GM23338 (cell line): ENCODE measurements at regions not wholly inside any gene's neighbourhood (a gene's known extent, or its start where the extent isn't known, plus 50 kb on each side); places are given as distances from the start of the nearest gene placed in this dataset.

Experiments used
- ATAC-seq: fragments of 200-7000 bp; cut with Tn5 transposase; 3 replicates; pipeline ENCODE4 v1.9.1; 2020
- DNase-seq: peaks from one replicate; pipeline ENCODE4 v3.0.0-alpha.2; 2015; ENCODE audit warnings: low spot score
- H2AFZ ChIP-seq: fragments of 200-600 bp; sonication (generic); 2 replicates; pipeline ENCODE4 v1.8.0; 2016; ENCODE audit warnings: antibody characterized with exemption, mild to moderate bottlenecking, moderate library complexity
- H3F3A ChIP-seq: fragments of 200-600 bp; sonication (generic); replicated peaks from 2 replicates; pipeline ENCODE4 v1.8.0; 2017; ENCODE audit warnings: antibody characterized with exemption, mixed run types, low read depth
- H3K27ac ChIP-seq: fragments of 200-600 bp; sonication (generic); 2 replicates; pipeline ENCODE4 v1.6.1; 2016; ENCODE audit warnings: low read depth
- H3K27me3 ChIP-seq: fragments of 200-600 bp; sonication (generic); 2 replicates; pipeline ENCODE4 v1.8.0; 2016; ENCODE audit warnings: mild to moderate bottlenecking, mixed run types, moderate library complexity; ENCODE audit not compliant: insufficient read depth
- H3K36me3 ChIP-seq: fragments of 200-600 bp; sonication (generic); 2 replicates; pipeline ENCODE4 v1.8.0; 2016; ENCODE audit warnings: mild to moderate bottlenecking; ENCODE audit not compliant: insufficient read depth
- H3K4me1 ChIP-seq: fragments of 200-600 bp; sonication (generic); 2 replicates; pipeline ENCODE4 v1.8.0; 2016; ENCODE audit warnings: mild to moderate bottlenecking, moderate library complexity; ENCODE audit not compliant: insufficient read depth
- H3K4me2 ChIP-seq: fragments of 200-600 bp; sonication (generic); 2 replicates; pipeline ENCODE4 v1.7.1; 2017; ENCODE audit warnings: mixed run types
- H3K4me3 ChIP-seq: fragments of 200-600 bp; sonication (generic); 2 replicates; pipeline ENCODE4 v1.6.1; 2016; ENCODE audit warnings: mixed run types
- H3K79me2 ChIP-seq: fragments of 200-600 bp; sonication (generic); replicated peaks from 2 replicates; pipeline ENCODE4 v1.8.0; 2017; ENCODE audit warnings: mild to moderate bottlenecking; ENCODE audit not compliant: insufficient read depth
- H3K9me2 ChIP-seq: fragments of 200-600 bp; sonication (generic); 2 replicates; pipeline ENCODE4 v1.8.0; 2017; ENCODE audit not compliant: insufficient read depth
- H4K20me1 ChIP-seq: fragments of 200-600 bp; sonication (generic); replicated peaks from 2 replicates; pipeline ENCODE4 v1.8.0; 2017; ENCODE audit warnings: mild to moderate bottlenecking; ENCODE audit not compliant: insufficient read depth
- H3K27ac Mint-ChIP-seq: 2 replicates; pipeline ENCODE4 v1.8.0; 2020; ENCODE audit warnings: inconsistent platforms, mild to moderate bottlenecking, moderate library complexity, mixed read lengths
- H3K27me3 Mint-ChIP-seq: 3 replicates; pipeline ENCODE4 v1.8.0; 2022; ENCODE audit warnings: low read depth, mild to moderate bottlenecking, moderate library complexity, mixed read lengths, inconsistent platforms; ENCODE audit not compliant: insufficient read depth, poor library complexity
- H3K36me3 Mint-ChIP-seq: 3 replicates; pipeline ENCODE4 v1.8.0; 2021; ENCODE audit warnings: low read depth, mild to moderate bottlenecking, inconsistent platforms, moderate library complexity, mixed read lengths
- H3K4me1 Mint-ChIP-seq: 3 replicates; pipeline ENCODE4 v1.8.0; 2020; ENCODE audit warnings: mild to moderate bottlenecking, inconsistent platforms, mixed read lengths
- H3K4me3 Mint-ChIP-seq: 3 replicates; pipeline ENCODE4 v1.8.0; 2021; ENCODE audit warnings: moderate library complexity, mild to moderate bottlenecking, inconsistent platforms, mixed read lengths
- H3K9me3 Mint-ChIP-seq: 3 replicates; pipeline ENCODE4 v1.8.0; 2020; ENCODE audit warnings: moderate library complexity, mild to moderate bottlenecking, inconsistent platforms, mixed read lengths
- CTCF ChIP-seq, 2 experiments: fragments of 200-600 bp in 1 of 2; sonication (generic) in 1 of 2; conservative IDR thresholded peaks; 2 replicates each; pipeline versions ENCODE4 v1.5.1 to v1.6.1; 2016 to 2017; ENCODE audit warnings: antibody characterized with exemption in 2 of 2, low read depth in 2 of 2, mild to moderate bottlenecking in 2 of 2, moderate library complexity in 1 of 2
- EZH2 ChIP-seq: fragments of 200-600 bp; sonication (generic); IDR thresholded peaks from one replicate; pipeline ENCODE4 v1.8.0; 2017; ENCODE audit warnings: antibody characterized with exemption, mild to moderate bottlenecking, low read depth; ENCODE audit not compliant: unreplicated experiment
- NANOG ChIP-seq: IDR thresholded peaks from 2 replicates; pipeline ENCODE4 v1.6.1; 2016; ENCODE audit warnings: antibody characterized with exemption, borderline replicate concordance
- STAT1 ChIP-seq: IDR thresholded peaks from one replicate; pipeline ENCODE4 v1.6.1; 2016; ENCODE audit warnings: antibody characterized with exemption; ENCODE audit not compliant: unreplicated experiment
- TF ChIP-seq, protein P1 (sequence below): IDR thresholded peaks from one replicate; pipeline ENCODE4 v1.6.1; 2018; ENCODE audit warnings: antibody characterized with exemption; ENCODE audit not compliant: unreplicated experiment

DNA sequence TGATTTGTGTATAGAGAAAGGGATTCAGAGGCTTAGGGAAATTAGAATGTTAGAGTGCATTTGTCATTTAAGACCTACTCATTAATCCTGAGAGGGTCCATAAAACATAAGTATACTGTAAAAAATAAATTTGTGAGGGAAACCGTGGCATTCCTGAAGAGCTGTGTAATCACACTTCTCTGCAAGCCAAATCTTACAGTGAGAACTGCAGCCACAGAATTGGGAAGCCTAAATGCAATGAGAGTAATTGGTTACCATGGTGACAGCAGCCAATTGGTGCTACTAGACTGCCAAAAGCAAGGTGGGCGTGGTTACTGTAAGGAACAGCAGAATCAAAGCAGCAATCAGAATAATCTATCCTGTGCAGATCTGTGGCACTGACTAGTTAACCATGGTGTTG, 345.2 kb upstream of the GRID2 start:
- Histone ChIP-seq H2AFZ (no peak overlapping the region), H3K9me2 (no peaks in the 10 kb centered on the region)
- DNase-seq: peak; percentile 89

DNA sequence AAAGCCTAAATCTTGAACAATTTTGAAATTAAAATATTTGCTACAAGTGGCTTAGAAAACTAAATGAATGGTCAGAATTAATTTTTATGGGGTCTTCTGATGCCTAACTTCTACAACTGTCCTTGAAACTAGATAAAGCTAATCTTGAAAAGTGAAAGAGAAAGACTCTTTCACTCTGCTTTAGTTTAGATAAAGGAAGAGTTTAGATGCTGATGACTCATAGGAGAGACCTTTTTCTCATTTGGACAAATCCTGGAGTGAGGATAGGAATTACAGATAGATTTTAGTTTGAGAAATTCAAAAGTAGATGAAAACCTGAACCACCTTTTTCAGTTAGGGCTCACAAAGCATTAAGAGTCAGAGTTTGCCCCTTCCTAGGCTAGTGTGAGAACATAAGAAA, 342.3 kb upstream of the GRID2 start:
- H3K36me3 Mint-ChIP-seq: no peaks in the 10 kb centered on the region
- H3F3A ChIP-seq: no peaks in the 10 kb centered on the region
- no peak overlapping the region for H3K4me3 Mint-ChIP-seq
- H3K27me3 ChIP-seq: no peaks in the 10 kb centered on the region
- no peak for ATAC-seq
- no peaks in the 10 kb centered on the region for H3K27me3 Mint-ChIP-seq
- H3K4me1 ChIP-seq: peaks cover 7% of the 10 kb centered on the region
- peaks cover 10% of the 10 kb centered on the region; the same call in 2 of the 3 replicates for H3K4me1 Mint-ChIP-seq
- no peak overlapping the region for H3K4me2 ChIP-seq
- H2AFZ ChIP-seq: peak overlapping the region; percentile 24; the same call in 1 of the 2 replicates
- no peak overlapping the region for H3K27ac Mint-ChIP-seq
- no peaks in the 10 kb centered on the region for H3K79me2 ChIP-seq
- no peaks in the 10 kb centered on the region for H3K9me3 Mint-ChIP-seq
- no peak for DNase-seq
- H3K9me2 ChIP-seq: no peaks in the 10 kb centered on the region
- no peaks in the 10 kb centered on the region for H3K36me3 ChIP-seq
- H3K27ac ChIP-seq: no peak overlapping the region
- H3K4me3 ChIP-seq: no peak overlapping the region
- no peaks in the 10 kb centered on the region for H4K20me1 ChIP-seq
- TF ChIP-seq, protein P1, sequence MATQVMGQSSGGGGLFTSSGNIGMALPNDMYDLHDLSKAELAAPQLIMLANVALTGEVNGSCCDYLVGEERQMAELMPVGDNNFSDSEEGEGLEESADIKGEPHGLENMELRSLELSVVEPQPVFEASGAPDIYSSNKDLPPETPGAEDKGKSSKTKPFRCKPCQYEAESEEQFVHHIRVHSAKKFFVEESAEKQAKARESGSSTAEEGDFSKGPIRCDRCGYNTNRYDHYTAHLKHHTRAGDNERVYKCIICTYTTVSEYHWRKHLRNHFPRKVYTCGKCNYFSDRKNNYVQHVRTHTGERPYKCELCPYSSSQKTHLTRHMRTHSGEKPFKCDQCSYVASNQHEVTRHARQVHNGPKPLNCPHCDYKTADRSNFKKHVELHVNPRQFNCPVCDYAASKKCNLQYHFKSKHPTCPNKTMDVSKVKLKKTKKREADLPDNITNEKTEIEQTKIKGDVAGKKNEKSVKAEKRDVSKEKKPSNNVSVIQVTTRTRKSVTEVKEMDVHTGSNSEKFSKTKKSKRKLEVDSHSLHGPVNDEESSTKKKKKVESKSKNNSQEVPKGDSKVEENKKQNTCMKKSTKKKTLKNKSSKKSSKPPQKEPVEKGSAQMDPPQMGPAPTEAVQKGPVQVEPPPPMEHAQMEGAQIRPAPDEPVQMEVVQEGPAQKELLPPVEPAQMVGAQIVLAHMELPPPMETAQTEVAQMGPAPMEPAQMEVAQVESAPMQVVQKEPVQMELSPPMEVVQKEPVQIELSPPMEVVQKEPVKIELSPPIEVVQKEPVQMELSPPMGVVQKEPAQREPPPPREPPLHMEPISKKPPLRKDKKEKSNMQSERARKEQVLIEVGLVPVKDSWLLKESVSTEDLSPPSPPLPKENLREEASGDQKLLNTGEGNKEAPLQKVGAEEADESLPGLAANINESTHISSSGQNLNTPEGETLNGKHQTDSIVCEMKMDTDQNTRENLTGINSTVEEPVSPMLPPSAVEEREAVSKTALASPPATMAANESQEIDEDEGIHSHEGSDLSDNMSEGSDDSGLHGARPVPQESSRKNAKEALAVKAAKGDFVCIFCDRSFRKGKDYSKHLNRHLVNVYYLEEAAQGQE: no peak
- no peak for TF ChIP-seq CTCF (conservative IDR thresholded peaks at IDR 0.05; ENCODE audit: low read depth in 2 of 2)

More for the DNA sequence above, 345.2 kb upstream of the GRID2 start:
- no peak overlapping the region for H3K4me3 ChIP-seq
- no peak overlapping the region for H3K4me3 Mint-ChIP-seq
- H3K36me3 Mint-ChIP-seq: peaks cover 11% of the 10 kb centered on the region; the same call in 1 of the 3 replicates
- H3K27me3 ChIP-seq: no peaks in the 10 kb centered on the region
- no peak overlapping the region for H3K4me2 ChIP-seq
- no peaks in the 10 kb centered on the region for H3K79me2 ChIP-seq
- H3K27ac Mint-ChIP-seq: no peak overlapping the region
- peaks cover 7% of the 10 kb centered on the region for H3K4me1 ChIP-seq
- no peaks in the 10 kb centered on the region for H3F3A ChIP-seq
- peaks cover 10% of the 10 kb centered on the region; the same call in 2 of the 3 replicates for H3K4me1 Mint-ChIP-seq
- peaks cover 5% of the 10 kb centered on the region for H3K9me3 Mint-ChIP-seq
- H3K27ac ChIP-seq: no peak overlapping the region
- no peaks in the 10 kb centered on the region for H4K20me1 ChIP-seq
- ATAC-seq: peak; percentile 88
- H3K27me3 Mint-ChIP-seq: no peaks in the 10 kb centered on the region
- no peaks in the 10 kb centered on the region for H3K36me3 ChIP-seq
- TF ChIP-seq CTCF (conservative IDR thresholded peaks at IDR 0.05; ENCODE audit: low read depth in 2 of 2) (no peak), EZH2 (no peak), STAT1 (no peak), NANOG (no peak)
- TF ChIP-seq, protein P1: no peak
